Stomach (tissue), 8 donors: ENCODE measurements at regions not wholly inside any gene's neighbourhood (a gene's known extent, or its start where the extent isn't known, plus 50 kb on each side); places are given as distances from the start of the nearest gene placed in this dataset.

Source experiments
- DNase-seq, 2 donors: peaks; one replicate each; pipeline versions ENCODE4 v3.0.0 to v3.0.0-alpha.2; 2013 to 2019
- H3K27ac ChIP-seq, 5 donors: fragments of 200-600 bp in 4 of 5; sonication (generic) in 4 of 5; one replicate each; pipeline ENCODE4 v1.5.1; 2013 to 2019; ENCODE audit warnings: mild to moderate bottlenecking in 1 of 5, moderate library complexity in 1 of 5
- H3K27me3 ChIP-seq, 3 donors: fragments of 200-600 bp; sonication (generic); one replicate each; pipeline ENCODE4 v1.5.1; 2017 to 2019; ENCODE audit warnings: mixed run types in 1 of 3
- H3K36me3 ChIP-seq, 4 donors: fragments of 200-600 bp; sonication (generic); 1 replicate in 3 of 4; 2 replicates in 1 of 4; pipeline ENCODE4 v1.5.1; 2016 to 2019
- H3K4me1 ChIP-seq, 4 donors: fragments of 200-600 bp; sonication (generic); one replicate each; pipeline ENCODE4 v1.5.1; 2016 to 2019
- H3K4me3 ChIP-seq, 4 donors: fragments of 200-600 bp; sonication (generic) in 3 of 4; one replicate each; pipeline ENCODE4 v1.5.1; 2016 to 2019; ENCODE audit warnings: mild to moderate bottlenecking in 1 of 4
- H3K9me3 ChIP-seq, 4 donors: fragments of 200-600 bp; sonication (generic); one replicate each; pipeline ENCODE4 v1.5.1; 2016 to 2019
- EP300 ChIP-seq: sonication (generic); formaldehyde crosslinking; IDR thresholded peaks from one replicate; pipeline ENCODE4 v1.6.1; 2017; ENCODE audit warnings: antibody characterized with exemption
- POLR2A ChIP-seq, 4 donors: fragments of 450-650 bp; IDR thresholded peaks; one replicate each; pipeline ENCODE4 v1.6.1; 2016; ENCODE audit warnings: antibody characterized with exemption in 4 of 4, control low read depth in 2 of 4, mild to moderate bottlenecking in 1 of 4, moderate library complexity in 1 of 4
- POLR2AphosphoS5 ChIP-seq, 3 donors: sonication (generic); formaldehyde crosslinking; IDR thresholded peaks; one replicate each; pipeline ENCODE4 v1.6.1; 2016; ENCODE audit warnings: antibody characterized with exemption in 3 of 3
- WGBS, 5 donors: extraction: QIAGEN DNeasy Blood & Tissue Kit in 3 of 5; methylation state at CpG; one replicate each; pipeline versions ENCODE4 v1.1.5 to v1.1.7; 2013 to 2018; 5-methylcytosine and 5-hydroxymethylcytosine counted together
- intact Hi-C: fragments of 100-400 bp; cut with DNase I; formaldehyde crosslinking; loops from one replicate; pipeline ENCODE4 v1.15.1; 2023; ENCODE audit warnings: low total_unique reads
- TF ChIP-seq, protein P1 (sequence below), 7 experiments: fragments of 450-650 bp in 4 of 7; fragments of 200-600 bp in 3 of 7; sonication (generic) in 3 of 7; IDR thresholded peaks; one replicate each; pipeline ENCODE4 v1.5.1; 2016 to 2019; ENCODE audit warnings: antibody characterized with exemption in 7 of 7, control low read depth in 2 of 7, mild to moderate bottlenecking in 1 of 7
- donor health status: healthy with polysubstance abuse.
- donor health status: Bipolar disorder and iron deficiency.
- donor health status: healthy.

DNA sequence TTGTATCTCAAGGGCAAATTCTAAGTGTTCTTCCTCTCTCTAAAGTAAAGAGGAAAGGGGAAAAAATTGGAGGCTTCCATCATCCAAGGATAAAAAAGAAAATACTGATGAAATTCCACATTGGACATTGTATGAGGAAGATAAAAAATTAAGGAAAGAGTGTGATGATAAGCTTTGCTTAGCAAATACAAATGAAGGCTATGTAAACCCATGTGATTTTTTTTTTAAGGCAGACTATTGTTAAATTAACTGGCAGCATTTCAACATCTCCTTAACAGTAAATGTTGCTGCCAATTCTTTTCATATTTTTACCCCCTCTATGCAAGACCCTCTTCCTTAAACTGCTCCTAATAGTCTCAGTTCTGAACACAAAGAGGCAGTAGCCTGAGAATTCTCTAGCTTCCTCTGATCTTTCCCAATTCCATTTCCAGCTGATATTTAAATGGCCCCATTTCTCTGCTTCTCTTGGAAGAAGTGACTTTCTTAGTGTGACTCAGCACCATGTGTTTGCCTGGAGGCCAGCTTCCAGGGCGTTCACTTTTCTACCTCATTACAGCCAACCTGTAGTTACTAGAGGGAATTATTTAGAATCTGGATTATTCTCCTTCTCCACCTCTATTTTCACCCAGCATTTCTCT lies 159.7 kb downstream of the TLE1 start:
- Histone ChIP-seq H3K27me3 (no peaks in the 10 kb centered on the region), H3K36me3 (no peaks in the 10 kb centered on the region), H3K4me1 (peaks cover 0 to 19% (median 15%) of the 10 kb centered on the region in 4 donors), H3K9me3 (no peaks in the 10 kb centered on the region), H3K27ac (peak overlapping the region in 4 of 5 donors; percentile 39 to 70 (median 49)), H3K4me3 (no peak overlapping the region)
- peak; percentile 60 to 70 for DNase-seq
- TF ChIP-seq, protein P1, sequence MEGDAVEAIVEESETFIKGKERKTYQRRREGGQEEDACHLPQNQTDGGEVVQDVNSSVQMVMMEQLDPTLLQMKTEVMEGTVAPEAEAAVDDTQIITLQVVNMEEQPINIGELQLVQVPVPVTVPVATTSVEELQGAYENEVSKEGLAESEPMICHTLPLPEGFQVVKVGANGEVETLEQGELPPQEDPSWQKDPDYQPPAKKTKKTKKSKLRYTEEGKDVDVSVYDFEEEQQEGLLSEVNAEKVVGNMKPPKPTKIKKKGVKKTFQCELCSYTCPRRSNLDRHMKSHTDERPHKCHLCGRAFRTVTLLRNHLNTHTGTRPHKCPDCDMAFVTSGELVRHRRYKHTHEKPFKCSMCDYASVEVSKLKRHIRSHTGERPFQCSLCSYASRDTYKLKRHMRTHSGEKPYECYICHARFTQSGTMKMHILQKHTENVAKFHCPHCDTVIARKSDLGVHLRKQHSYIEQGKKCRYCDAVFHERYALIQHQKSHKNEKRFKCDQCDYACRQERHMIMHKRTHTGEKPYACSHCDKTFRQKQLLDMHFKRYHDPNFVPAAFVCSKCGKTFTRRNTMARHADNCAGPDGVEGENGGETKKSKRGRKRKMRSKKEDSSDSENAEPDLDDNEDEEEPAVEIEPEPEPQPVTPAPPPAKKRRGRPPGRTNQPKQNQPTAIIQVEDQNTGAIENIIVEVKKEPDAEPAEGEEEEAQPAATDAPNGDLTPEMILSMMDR (IDR thresholded peaks at IDR 0.05), result no peak
- peak in 1 of 3 donors; percentile 58 for TF ChIP-seq POLR2AphosphoS5 (IDR thresholded peaks at IDR 0.05)
- intact Hi-C loops, result no loop called here
- WGBS, 5 donors, result 14 to 58% (median 38%) methylated on average over 1 of the region's 1 CpG

DNA sequence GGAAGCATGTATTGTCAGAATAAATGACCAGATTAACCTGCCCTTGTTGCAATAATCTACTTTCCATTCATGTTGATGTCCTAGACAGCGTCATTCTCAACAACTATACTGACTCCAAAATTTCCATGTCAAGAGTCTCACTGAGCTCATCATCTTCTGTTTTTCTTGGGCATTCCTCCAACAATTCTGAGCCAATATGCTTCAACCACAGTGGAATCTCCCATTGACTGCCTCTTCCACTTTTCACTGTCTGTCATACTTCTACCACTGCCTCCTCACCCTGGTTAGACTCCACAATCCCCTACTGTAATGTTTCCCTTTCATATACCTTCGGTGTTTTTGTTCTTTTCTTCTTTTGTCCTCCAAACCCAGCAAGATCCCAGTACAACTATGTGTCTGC lies 162.8 kb downstream of the TLE1 start:
- Histone ChIP-seq H3K36me3 (no peaks in the 10 kb centered on the region), H3K27me3 (no peaks in the 10 kb centered on the region), H3K9me3 (no peaks in the 10 kb centered on the region), H3K4me3 (no peak overlapping the region), H3K4me1 (peaks cover 0 to 28% (median 22%) of the 10 kb centered on the region in 4 donors), H3K27ac (no peak overlapping the region)
- no peak for DNase-seq
- 85 to 93% (median 88%) methylated on average over 2 of the region's 2 CpGs for WGBS, 5 donors
- intact Hi-C loops, result no loop called here
- no peak for TF ChIP-seq POLR2A (IDR thresholded peaks at IDR 0.05)
- TF ChIP-seq, protein P1 (IDR thresholded peaks at IDR 0.05), result no peak
- no peak for TF ChIP-seq POLR2AphosphoS5 (IDR thresholded peaks at IDR 0.05)

DNA sequence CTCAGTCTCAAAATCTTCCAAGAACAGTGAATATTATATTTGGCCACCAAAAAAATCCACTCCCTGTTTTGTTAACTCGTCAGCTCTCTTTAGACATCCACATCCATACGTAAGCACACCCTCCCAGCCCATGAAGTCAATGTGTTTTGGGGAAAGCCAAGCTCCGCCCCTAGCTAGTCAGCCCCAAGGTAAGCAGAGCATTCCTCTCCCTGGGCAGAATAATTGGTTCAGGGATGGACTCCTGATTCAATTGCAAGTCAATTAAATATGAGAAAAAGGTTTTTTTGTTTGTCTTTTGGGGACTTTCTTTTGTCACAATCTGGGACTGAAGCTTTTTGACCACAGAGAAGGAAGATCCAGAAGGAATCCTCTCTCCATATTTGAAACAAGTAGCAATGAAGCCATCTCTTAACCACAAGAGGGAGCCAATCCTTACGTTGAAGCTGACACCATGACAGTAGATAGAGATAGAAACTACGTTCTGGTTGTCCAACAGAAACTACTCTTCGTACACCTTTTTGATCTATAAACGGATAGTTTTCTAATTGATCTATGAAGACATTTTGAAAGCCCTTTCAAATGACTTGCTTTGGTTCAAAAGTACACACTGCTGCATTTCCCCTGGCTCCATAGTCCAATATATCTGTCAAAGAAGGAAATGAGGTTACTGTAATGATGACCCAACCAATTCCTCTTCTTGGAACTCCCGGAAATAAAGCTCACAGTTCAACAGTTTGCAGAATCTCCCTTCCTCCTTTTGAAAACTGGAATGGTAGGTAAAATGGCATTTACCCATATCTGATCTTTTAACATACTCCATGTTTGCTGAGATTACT lies 166.4 kb downstream of the TLE1 start:
- Histone ChIP-seq H3K4me1 (peaks cover 0 to 9% (median 6%) of the 10 kb centered on the region in 4 donors), H3K36me3 (no peaks in the 10 kb centered on the region), H3K9me3 (no peaks in the 10 kb centered on the region), H3K27me3 (no peaks in the 10 kb centered on the region), H3K4me3 (no peak overlapping the region), H3K27ac (peak overlapping the region in 1 of 5 donors; percentile 44)
- 30 to 42% (median 36%) methylated on average over 8 of the region's 8 CpGs for WGBS, 5 donors
- DNase-seq, result peak in 1 of 2 donors; percentile 68
- TF ChIP-seq POLR2AphosphoS5 (IDR thresholded peaks at IDR 0.05), result peak in 1 of 3 donors; percentile 15
- no peak for TF ChIP-seq POLR2A (IDR thresholded peaks at IDR 0.05)
- TF ChIP-seq, protein P1 (IDR thresholded peaks at IDR 0.05), result peak in 5 of 7 experiments; percentile 39 to 59 (median 56)
- intact Hi-C loops, result no loop called here

DNA sequence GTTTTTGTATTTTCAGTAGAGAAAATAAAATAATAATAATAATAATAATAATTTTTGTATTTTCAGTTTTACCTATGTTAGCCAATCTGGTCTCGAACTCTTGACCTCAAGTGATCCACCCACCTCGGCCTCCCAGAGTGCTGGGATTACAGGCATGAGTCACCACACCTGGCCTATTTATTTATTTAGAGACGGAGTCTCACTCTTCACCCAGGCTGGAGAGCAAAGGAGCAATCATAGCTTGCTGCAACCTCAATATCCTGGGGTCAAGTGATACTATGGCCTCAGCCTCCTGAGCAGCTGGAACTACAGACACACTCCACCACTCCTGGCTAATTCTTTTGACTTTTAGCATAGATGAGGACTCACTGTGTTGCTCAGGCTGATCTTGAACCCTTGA lies 167.5 kb downstream of the TLE1 start:
- H3K9me3 ChIP-seq, result no peaks in the 10 kb centered on the region
- WGBS, 5 donors, result 49 to 66% (median 63%) methylated on average over 3 of the region's 3 CpGs
- intact Hi-C loops, result no loop called here
- DNase-seq, result no peak
- no peaks in the 10 kb centered on the region for H3K36me3 ChIP-seq
- H3K4me3 ChIP-seq, result no peak overlapping the region
- H3K4me1 ChIP-seq, result peaks cover 0 to 9% (median 6%) of the 10 kb centered on the region in 4 donors
- no peak for TF ChIP-seq POLR2AphosphoS5 (IDR thresholded peaks at IDR 0.05)
- no peak for TF ChIP-seq EP300
- TF ChIP-seq, protein P1 (IDR thresholded peaks at IDR 0.05), result no peak
- TF ChIP-seq POLR2A (IDR thresholded peaks at IDR 0.05), result no peak
- no peak overlapping the region for H3K27ac ChIP-seq
- no peaks in the 10 kb centered on the region for H3K27me3 ChIP-seq
